GM12878 (cell line): ENCODE measurements at regions not wholly inside any gene's neighbourhood (a gene's known extent, or its start where the extent isn't known, plus 50 kb on each side); places are given as distances from the start of the nearest gene placed in this dataset.

Experiments used
- CBX5 ChIP-seq: sonication (generic); IDR thresholded peaks from 2 replicates; pipeline ENCODE4 v1.6.1; 2016; ENCODE audit warnings: low read depth, moderate library complexity, mild to moderate bottlenecking, inconsistent platforms
- CTCF ChIP-seq, 3 experiments: IDR thresholded peaks in 2 of 3; conservative IDR thresholded peaks in 1 of 3; 2 replicates each; pipeline ENCODE4 v1.5.1; 2011; ENCODE audit warnings: low read depth in 3 of 3, low read length in 3 of 3, mild to moderate bottlenecking in 3 of 3, control low read depth in 2 of 3, moderate library complexity in 2 of 3, inconsistent platforms in 1 of 3, mixed read lengths in 1 of 3; ENCODE audit not compliant: control insufficient read depth in 2 of 3, insufficient read depth in 1 of 3; ENCODE audit errors: extremely low read depth in 1 of 3
- EZH2 ChIP-seq: IDR thresholded peaks from 2 replicates; pipeline ENCODE4 v1.6.1; 2012; ENCODE audit warnings: low read depth, mild to moderate bottlenecking, control low read depth, inconsistent platforms, low read length, borderline replicate concordance; ENCODE audit not compliant: control insufficient read depth
- SMC3 ChIP-seq: IDR thresholded peaks from 2 replicates; pipeline ENCODE4 v1.6.1; 2011; ENCODE audit warnings: low read length, improper control_type of control experiment, borderline replicate concordance
- SP1 ChIP-seq: IDR thresholded peaks from one replicate; pipeline ENCODE4 v1.6.1; 2011; ENCODE audit warnings: low read depth, low read length
- ZBTB33 ChIP-seq: fragments of 450-650 bp; IDR thresholded peaks from 2 replicates; pipeline ENCODE4 v1.6.1; 2017; ENCODE audit warnings: mild to moderate bottlenecking

- TF ChIP-seq ZBTB33 (no peak), SMC3 (no peak), EZH2 (no peak), CTCF (IDR thresholded peaks at IDR 0.05 in 2 of 3, conservative IDR thresholded peaks at IDR 0.05 in 1 of 3; ENCODE audit: control insufficient read depth in 2 of 3, extremely low read depth in 1 of 3, insufficient read depth in 1 of 3, low read depth in 3 of 3, low read length in 3 of 3) (no peak), SP1 (no peak), CBX5 (no peak)
Measured at GRCh38 chr11:95444309-95445241, 213.6 kb upstream of the SESN3 start.
